T-cell (primary cell): ENCODE measurements at regions not wholly inside any gene's neighbourhood (a gene's known extent, or its start where the extent isn't known, plus 50 kb on each side); places are given as distances from the start of the nearest gene placed in this dataset.
A peak's percentile ranks its signal among the peaks of the same experiment; 100 is the strongest.

Experiments
- ATAC-seq, 4 experiments: fragments of 200-7000 bp in 3 of 4; fragments of 150-1000 bp in 1 of 4; cut with Tn5 transposase; replicated peaks in 1 of 4; 1 replicate in 3 of 4; 2 replicates in 1 of 4; pipeline ENCODE4 v1.10.0; 2021; ENCODE audit warnings: moderate library complexity in 3 of 4, mild to moderate bottlenecking in 2 of 4, moderate number of reproducible peaks in 1 of 4
- CTCF ChIA-PET, 2 donors: fragments of 300-600 bp; sonication (Branson Sonifier 250); formaldehyde crosslinking; loops; one replicate each; lab custom pipeline; 2022; ENCODE audit warnings: antibody characterized with exemption in 2 of 2; lab: Charles Lee
- POLR2A ChIA-PET, 2 donors: fragments of 300-600 bp; sonication (Branson Sonifier 250); formaldehyde crosslinking; loops; one replicate each; lab custom pipeline; 2022; ENCODE audit warnings: antibody characterized with exemption in 2 of 2; lab: Charles Lee
- DNase-seq, 35 experiments: peaks; one replicate each; pipeline versions ENCODE4 v3.0.0 to v3.0.0-alpha.2; 2013 to 2023
- H3K27ac ChIP-seq: one replicate; pipeline ENCODE4 v1.5.1; 2013; ENCODE audit warnings: low read length
- H3K27me3 ChIP-seq, 2 experiments: replicated peaks in 1 of 2; 1 replicate in 1 of 2; 2 replicates in 1 of 2; pipeline versions ENCODE4 v1.6.1 to v1.7.0; 2013; ENCODE audit warnings: low read length in 1 of 2, mixed read lengths in 1 of 2; ENCODE audit not compliant: control insufficient read depth in 2 of 2, insufficient read depth in 2 of 2; ENCODE audit errors: extremely low read depth in 1 of 2
- H3K36me3 ChIP-seq, 2 donors: 1 replicate in 1 of 2; 2 replicates in 1 of 2; pipeline versions ENCODE4 v1.6.1 to v1.7.0; 2013; ENCODE audit warnings: low read length in 1 of 2; ENCODE audit not compliant: control insufficient read depth in 2 of 2, insufficient read depth in 1 of 2; ENCODE audit errors: extremely low read depth in 1 of 2
- H3K4me1 ChIP-seq, 2 experiments: 1 replicate in 1 of 2; 2 replicates in 1 of 2; pipeline versions ENCODE4 v1.6.1 to v1.7.0; 2013; ENCODE audit warnings: low read length in 2 of 2, mixed read lengths in 1 of 2; ENCODE audit not compliant: insufficient read depth in 2 of 2, control insufficient read depth in 1 of 2; ENCODE audit errors: extremely low read depth in 1 of 2
- H3K4me3 ChIP-seq, 2 donors: 1 replicate in 1 of 2; 2 replicates in 1 of 2; pipeline versions ENCODE4 v1.5.1 to v1.7.0; 2013; ENCODE audit warnings: mild to moderate bottlenecking in 2 of 2, low read length in 1 of 2, moderate library complexity in 1 of 2; ENCODE audit not compliant: control insufficient read depth in 1 of 2; ENCODE audit errors: extremely low read depth in 1 of 2
- H3K9me3 ChIP-seq: 2 replicates; pipeline ENCODE4 v1.7.0; 2013
- H3K27ac Mint-ChIP-seq, 2 donors: one replicate each; pipeline ENCODE4 v1.8.0; 2020 to 2021; ENCODE audit warnings: mild to moderate bottlenecking in 2 of 2, mixed read lengths in 2 of 2
- H3K27me3 Mint-ChIP-seq, 2 donors: one replicate each; pipeline ENCODE4 v1.8.0; 2021 to 2022; ENCODE audit warnings: mixed read lengths in 2 of 2
- H3K36me3 Mint-ChIP-seq: one replicate; pipeline ENCODE4 v1.8.0; 2021; ENCODE audit warnings: mixed read lengths
- H3K4me1 Mint-ChIP-seq, 3 donors: one replicate each; pipeline ENCODE4 v1.8.0; 2020 to 2022; ENCODE audit warnings: mixed read lengths in 3 of 3, mild to moderate bottlenecking in 1 of 3
- H3K4me3 Mint-ChIP-seq, 3 donors: one replicate each; pipeline ENCODE4 v1.8.0; 2020 to 2022; ENCODE audit warnings: mild to moderate bottlenecking in 3 of 3, mixed read lengths in 3 of 3, moderate library complexity in 3 of 3
- H3K9me3 Mint-ChIP-seq, 3 donors: one replicate each; pipeline ENCODE4 v1.8.0; 2020 to 2022; ENCODE audit warnings: mixed read lengths in 3 of 3
- WGBS: methylation state at CpG from one replicate; pipeline ENCODE4 v1.1.5; 2013; ENCODE audit warnings: missing lambda C conversion rate; ENCODE audit not compliant: insufficient coverage; 5-methylcytosine and 5-hydroxymethylcytosine counted together

DNA sequence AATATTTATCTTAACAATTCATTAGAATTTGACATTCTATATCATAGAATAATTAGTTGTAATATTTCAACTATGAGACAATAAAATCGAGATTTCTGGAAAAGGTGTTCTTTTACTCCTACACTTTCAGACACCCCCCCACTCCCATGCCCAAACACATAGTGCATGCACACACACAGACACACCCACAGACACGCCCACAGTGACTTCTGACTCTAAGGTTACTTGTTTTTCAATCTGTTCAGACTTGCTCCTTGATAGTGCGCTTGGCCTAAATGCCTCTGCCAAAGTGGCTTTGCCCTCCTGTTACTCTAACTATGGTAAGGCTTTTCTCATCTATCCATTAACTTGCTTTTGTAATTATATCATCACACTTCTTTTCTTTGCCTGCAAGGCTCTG is 144.0 kb upstream of the PPP1R3A start:
- H3K27ac Mint-ChIP-seq: no peak overlapping the region

DNA sequence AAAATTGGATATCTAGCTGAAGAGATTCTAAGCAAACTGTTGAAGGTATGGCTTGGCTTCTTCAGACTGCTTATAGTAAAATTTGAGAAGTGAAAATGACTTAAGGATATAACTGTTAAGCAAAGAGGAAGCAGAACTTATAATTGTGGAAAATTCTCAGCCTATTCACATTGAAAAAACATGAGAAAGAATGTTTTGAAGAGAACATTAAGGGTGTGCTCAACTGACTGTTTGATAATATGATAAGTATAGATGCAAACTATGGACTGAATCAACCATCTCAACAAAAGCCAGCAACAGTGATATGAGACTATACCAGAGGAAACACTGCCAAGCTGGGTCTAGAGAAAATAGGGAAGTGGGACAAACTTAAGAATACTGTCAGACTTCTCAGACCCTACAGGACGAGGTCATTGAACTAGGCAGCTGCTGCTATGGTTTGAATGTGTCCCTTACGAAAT is 133.1 kb upstream of the PPP1R3A start:
- Histone ChIP-seq H3K4me3 (no peak overlapping the region), H3K9me3 (no peaks in the 10 kb centered on the region), H3K36me3 (no peaks in the 10 kb centered on the region), H3K27me3 (no peaks in the 10 kb centered on the region), H3K4me1 (peaks cover 0 to 4% of the 10 kb centered on the region in 2 experiments), H3K27ac (no peak overlapping the region)
- Mint-ChIP-seq H3K4me3 (no peak overlapping the region), H3K4me1 (peaks cover 20 to 23% (median 21%) of the 10 kb centered on the region in 3 donors), H3K36me3 (no peaks in the 10 kb centered on the region), H3K27me3 (no peaks in the 10 kb centered on the region), H3K27ac (no peak overlapping the region), H3K9me3 (no peaks in the 10 kb centered on the region)
- WGBS: no CpG with 5 or more reads among the region's 2 CpGs
- DNase-seq: no peak
- ATAC-seq: no peak
- POLR2A ChIA-PET: no interaction called here
- CTCF ChIA-PET: no interaction called here

More for the DNA sequence above, 144.0 kb upstream of the PPP1R3A start:
- Mint-ChIP-seq H3K4me1 (no peaks in the 10 kb centered on the region), H3K4me3 (no peak overlapping the region), H3K9me3 (peaks cover 0 to under 1% (median 0%) of the 10 kb centered on the region in 3 donors), H3K36me3 (no peaks in the 10 kb centered on the region), H3K27me3 (peaks cover 6% of the 10 kb centered on the region in 2 donors)
- no peaks in the 10 kb centered on the region for H3K9me3 ChIP-seq
- no peaks in the 10 kb centered on the region for H3K27me3 ChIP-seq
- H3K4me3 ChIP-seq: no peak overlapping the region
- ChIA-PET POLR2A (no interaction called here), CTCF (no interaction called here)
- H3K4me1 ChIP-seq: no peaks in the 10 kb centered on the region
- 38% methylated on average over 1 of the region's 3 CpGs for WGBS
- H3K27ac ChIP-seq: no peak overlapping the region
- DNase-seq: no peak
- no peaks in the 10 kb centered on the region for H3K36me3 ChIP-seq
- ATAC-seq: no peak

- Mint-ChIP-seq H3K9me3 (no peaks in the 10 kb centered on the region), H3K27ac (no peak overlapping the region), H3K4me1 (peaks cover 21 to 25% (median 23%) of the 10 kb centered on the region in 3 donors), H3K36me3 (no peaks in the 10 kb centered on the region), H3K27me3 (no peaks in the 10 kb centered on the region), H3K4me3 (no peak overlapping the region)
- H3K27me3 ChIP-seq: no peaks in the 10 kb centered on the region
- H3K36me3 ChIP-seq: no peaks in the 10 kb centered on the region
- ATAC-seq (no peak), DNase-seq (no peak)
- H3K4me3 ChIP-seq: no peak overlapping the region
- peaks cover 0 to 4% of the 10 kb centered on the region in 2 experiments for H3K4me1 ChIP-seq
- no peaks in the 10 kb centered on the region for H3K9me3 ChIP-seq
- no CpG with 5 or more reads among the region's 3 CpGs for WGBS
- no peak overlapping the region for H3K27ac ChIP-seq
- POLR2A ChIA-PET: no interaction called here
- CTCF ChIA-PET: interaction anchor here in 1 of 2 donors (0.9 kb wide), 1 partner anchor 249 kb away, joined by 3 read pairs; no protein-coding TSS in a partner anchor
These were observed 131.8 kb upstream of the PPP1R3A start for GRCh38 chr7:114050571-114050970.

GRCh38 chr7:114048386-114049235 is 129.8 kb upstream of the PPP1R3A start:
- Mint-ChIP-seq H3K4me3 (peak overlapping the region; percentile 77 to 79 (median 79)), H3K4me1 (peaks cover 21 to 25% (median 23%) of the 10 kb centered on the region in 3 donors), H3K36me3 (no peaks in the 10 kb centered on the region), H3K27me3 (no peaks in the 10 kb centered on the region), H3K27ac (peak overlapping the region; percentile 21 to 83), H3K9me3 (no peaks in the 10 kb centered on the region)
- WGBS: 90% methylated on average over 5 of the region's 12 CpGs
- Histone ChIP-seq H3K27ac (no peak overlapping the region), H3K9me3 (no peaks in the 10 kb centered on the region), H3K27me3 (no peaks in the 10 kb centered on the region), H3K36me3 (no peaks in the 10 kb centered on the region), H3K4me1 (peaks cover 0 to 4% of the 10 kb centered on the region in 2 experiments), H3K4me3 (peak overlapping the region in 1 of 2 donors; percentile 38)
- CTCF ChIA-PET: no interaction called here
- POLR2A ChIA-PET: no interaction called here
- DNase-seq (peak in 5 of 35 experiments; percentile 0 to 27 (median 0)), ATAC-seq (peak in 3 of 4 experiments; percentile 31 to 55 (median 48))

- Mint-ChIP-seq H3K27me3 (no peaks in the 10 kb centered on the region), H3K4me3 (peak overlapping the region; percentile 77 to 79 (median 79)), H3K4me1 (peaks cover 21 to 25% (median 23%) of the 10 kb centered on the region in 3 donors), H3K36me3 (no peaks in the 10 kb centered on the region), H3K27ac (peak overlapping the region; percentile 21 to 83), H3K9me3 (no peaks in the 10 kb centered on the region)
- CTCF ChIA-PET: interaction anchor here in 1 of 2 donors (0.6 kb wide), 1 partner anchor 1781 kb away, joined by 3 read pairs; no protein-coding TSS in a partner anchor
- Histone ChIP-seq H3K27me3 (no peaks in the 10 kb centered on the region), H3K36me3 (no peaks in the 10 kb centered on the region), H3K9me3 (no peaks in the 10 kb centered on the region), H3K4me3 (peak overlapping the region in 1 of 2 donors; percentile 38), H3K4me1 (peaks cover 0 to 4% of the 10 kb centered on the region in 2 experiments), H3K27ac (no peak overlapping the region)
- DNase-seq (peak in 1 of 35 experiments; percentile 3), ATAC-seq (peak; percentile 26 to 44 (median 32))
- WGBS: 40% methylated on average over 1 of the region's 2 CpGs
- POLR2A ChIA-PET: no interaction called here
These were observed 129.1 kb upstream of the PPP1R3A start for GRCh38 chr7:114047889-114048288.

- POLR2A ChIA-PET: no interaction called here
- no peaks in the 10 kb centered on the region for H3K36me3 ChIP-seq
- ATAC-seq (no peak), DNase-seq (no peak)
- Mint-ChIP-seq H3K4me3 (no peak overlapping the region), H3K27me3 (no peaks in the 10 kb centered on the region), H3K4me1 (no peaks in the 10 kb centered on the region), H3K27ac (no peak overlapping the region), H3K9me3 (no peaks in the 10 kb centered on the region), H3K36me3 (no peaks in the 10 kb centered on the region)
- no peaks in the 10 kb centered on the region for H3K9me3 ChIP-seq
- WGBS: no CpG with 5 or more reads among the region's 2 CpGs
- H3K27me3 ChIP-seq: no peaks in the 10 kb centered on the region
- no peak overlapping the region for H3K27ac ChIP-seq
- H3K4me1 ChIP-seq: no peaks in the 10 kb centered on the region
- CTCF ChIA-PET: no interaction called here
- H3K4me3 ChIP-seq: no peak overlapping the region
These were observed 114.7 kb upstream of the PPP1R3A start for GRCh38 chr7:114033475-114033874.
